ENCODE measurements at regions not wholly inside any gene's neighbourhood (a gene's known extent, or its start where the extent isn't known, plus 50 kb on each side); places are given as distances from the start of the nearest gene placed in this dataset.
"Not testable (repeated sequence)": the region's sequence is repeated elsewhere in the genome, so short reads cannot be mapped to it uniquely, and the experiment has no call there.

DNA sequence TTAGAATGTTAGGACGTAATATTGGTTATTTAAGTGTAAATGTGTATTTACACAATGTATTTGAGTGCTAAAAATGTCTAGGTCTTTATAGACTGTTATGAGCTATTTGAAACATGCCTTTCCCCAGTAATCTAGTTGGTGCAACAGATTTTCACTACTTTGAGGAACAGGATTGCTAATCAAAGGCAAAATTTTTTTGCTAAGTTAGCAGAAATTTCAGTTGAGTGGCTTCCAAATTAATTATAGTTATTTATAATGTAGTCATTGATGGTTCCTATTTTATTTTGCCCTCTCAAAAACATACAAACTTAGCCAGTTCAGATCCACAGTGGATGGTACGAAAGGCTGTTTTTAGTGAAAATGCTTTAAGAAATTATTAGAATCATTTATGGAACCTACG is 78.7 kb upstream of the LYZL2 start:
- TF ChIP-seq, protein P1, sequence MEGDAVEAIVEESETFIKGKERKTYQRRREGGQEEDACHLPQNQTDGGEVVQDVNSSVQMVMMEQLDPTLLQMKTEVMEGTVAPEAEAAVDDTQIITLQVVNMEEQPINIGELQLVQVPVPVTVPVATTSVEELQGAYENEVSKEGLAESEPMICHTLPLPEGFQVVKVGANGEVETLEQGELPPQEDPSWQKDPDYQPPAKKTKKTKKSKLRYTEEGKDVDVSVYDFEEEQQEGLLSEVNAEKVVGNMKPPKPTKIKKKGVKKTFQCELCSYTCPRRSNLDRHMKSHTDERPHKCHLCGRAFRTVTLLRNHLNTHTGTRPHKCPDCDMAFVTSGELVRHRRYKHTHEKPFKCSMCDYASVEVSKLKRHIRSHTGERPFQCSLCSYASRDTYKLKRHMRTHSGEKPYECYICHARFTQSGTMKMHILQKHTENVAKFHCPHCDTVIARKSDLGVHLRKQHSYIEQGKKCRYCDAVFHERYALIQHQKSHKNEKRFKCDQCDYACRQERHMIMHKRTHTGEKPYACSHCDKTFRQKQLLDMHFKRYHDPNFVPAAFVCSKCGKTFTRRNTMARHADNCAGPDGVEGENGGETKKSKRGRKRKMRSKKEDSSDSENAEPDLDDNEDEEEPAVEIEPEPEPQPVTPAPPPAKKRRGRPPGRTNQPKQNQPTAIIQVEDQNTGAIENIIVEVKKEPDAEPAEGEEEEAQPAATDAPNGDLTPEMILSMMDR (IDR thresholded peaks at IDR 0.05), result no peak
- Histone ChIP-seq H3K4me3 (no peak overlapping the region), H3K27me3 (no peaks in the 10 kb centered on the region), H3K9me3 (no peaks in the 10 kb centered on the region), H3K4me1 (no peaks in the 10 kb centered on the region), H3K36me3 (no peaks in the 10 kb centered on the region), H3K27ac (no peak overlapping the region)
- DNase-seq (ENCODE audit: low spot score), result no peak

DNA sequence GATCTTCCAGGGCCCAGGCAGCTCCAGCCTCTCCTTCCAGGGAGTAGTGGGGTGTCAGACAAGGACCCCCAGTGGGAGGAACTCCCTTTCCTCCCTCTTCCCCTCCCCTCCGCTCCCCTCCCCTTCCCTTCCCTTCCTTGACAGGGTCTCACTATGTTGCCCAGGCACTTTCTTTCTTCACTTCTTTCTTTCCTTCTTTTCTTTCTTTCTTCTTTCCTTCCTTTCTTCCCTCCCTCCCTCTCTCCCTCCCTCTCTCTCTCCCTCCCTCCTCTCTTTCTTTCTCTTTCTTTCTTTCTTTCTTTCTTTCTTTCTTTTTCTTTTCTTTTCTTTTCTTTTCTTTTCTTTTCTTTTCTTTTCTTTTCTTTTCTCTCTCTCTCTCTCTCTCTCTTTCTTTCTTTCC is 76.6 kb upstream of the LYZL2 start:
- not testable (repeated sequence) for DNase-seq (ENCODE audit: low spot score); H3K36me3 ChIP-seq

DNA sequence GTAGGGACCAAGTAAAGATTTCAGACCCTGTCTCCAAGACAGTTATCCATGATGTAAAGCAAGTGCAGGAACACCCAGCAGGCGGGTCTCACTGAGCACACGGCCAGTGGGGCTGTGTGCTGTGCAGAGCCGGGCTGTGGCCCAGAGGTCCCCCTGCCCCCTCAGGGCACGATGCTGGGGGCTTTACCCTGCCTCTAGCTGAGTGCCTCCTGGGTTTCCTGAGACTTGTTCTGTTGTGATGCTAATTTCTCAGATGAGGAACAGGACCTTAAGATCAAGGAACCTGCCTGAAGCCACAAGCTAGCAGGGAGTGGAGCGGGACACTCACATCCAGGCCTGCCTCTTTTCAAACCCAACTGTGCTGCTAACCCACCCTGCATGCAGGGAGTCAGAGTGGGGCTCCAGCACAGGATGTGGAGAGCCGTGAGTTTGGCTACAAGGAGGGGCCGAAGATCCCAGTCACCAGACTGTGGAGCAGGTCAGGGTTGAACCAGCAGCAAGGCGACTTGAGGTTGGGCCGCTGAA is 76.1 kb upstream of the LYZL2 start:
- Histone ChIP-seq H3K4me3 (no peak overlapping the region), H3K27me3 (no peaks in the 10 kb centered on the region), H3K4me1 (no peaks in the 10 kb centered on the region), H3K9me3 (no peaks in the 10 kb centered on the region), H3K36me3 (no peaks in the 10 kb centered on the region), H3K27ac (no peak overlapping the region)
- TF ChIP-seq, protein P1 (IDR thresholded peaks at IDR 0.05), result no peak
- DNase-seq (ENCODE audit: low spot score), result no peak

More for the DNA sequence above, 76.6 kb upstream of the LYZL2 start:
- H3K27ac ChIP-seq, H3K27me3 ChIP-seq, H3K4me1 ChIP-seq, H3K4me3 ChIP-seq, H3K9me3 ChIP-seq: not testable (repeated sequence)

DNA sequence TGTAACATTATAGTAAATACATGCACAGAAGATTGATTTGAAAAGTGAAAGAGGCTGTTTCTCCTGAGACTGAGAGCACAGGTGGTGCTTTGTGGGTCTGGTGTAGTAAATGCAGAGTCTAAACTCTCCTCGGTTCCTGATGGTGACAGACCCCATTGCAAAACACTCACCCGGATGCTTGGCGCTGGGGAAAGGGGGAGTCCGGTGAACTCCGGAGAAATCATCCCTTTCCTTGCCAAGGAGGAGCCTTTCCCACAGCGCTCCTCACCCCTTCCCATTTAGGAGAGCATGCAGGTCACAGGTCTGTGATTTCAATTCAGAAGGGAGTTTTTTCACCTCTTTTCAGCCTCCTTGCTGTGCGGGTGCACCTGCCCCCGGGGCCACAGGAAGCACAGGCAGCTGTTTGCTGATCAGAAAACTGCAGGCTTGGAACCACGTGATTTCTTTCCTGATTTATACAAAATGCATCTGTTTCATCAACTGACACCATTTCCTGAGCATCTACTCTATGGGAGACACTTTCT is 75.6 kb upstream of the LYZL2 start:
- H3K36me3 ChIP-seq, result no peaks in the 10 kb centered on the region
- TF ChIP-seq, protein P1 (IDR thresholded peaks at IDR 0.05), result no peak
- no peak overlapping the region for H3K4me3 ChIP-seq
- no peaks in the 10 kb centered on the region for H3K4me1 ChIP-seq
- DNase-seq (ENCODE audit: low spot score), result no peak
- H3K27me3 ChIP-seq, result no peaks in the 10 kb centered on the region
- H3K9me3 ChIP-seq, result no peaks in the 10 kb centered on the region
- no peak overlapping the region for H3K27ac ChIP-seq

DNA sequence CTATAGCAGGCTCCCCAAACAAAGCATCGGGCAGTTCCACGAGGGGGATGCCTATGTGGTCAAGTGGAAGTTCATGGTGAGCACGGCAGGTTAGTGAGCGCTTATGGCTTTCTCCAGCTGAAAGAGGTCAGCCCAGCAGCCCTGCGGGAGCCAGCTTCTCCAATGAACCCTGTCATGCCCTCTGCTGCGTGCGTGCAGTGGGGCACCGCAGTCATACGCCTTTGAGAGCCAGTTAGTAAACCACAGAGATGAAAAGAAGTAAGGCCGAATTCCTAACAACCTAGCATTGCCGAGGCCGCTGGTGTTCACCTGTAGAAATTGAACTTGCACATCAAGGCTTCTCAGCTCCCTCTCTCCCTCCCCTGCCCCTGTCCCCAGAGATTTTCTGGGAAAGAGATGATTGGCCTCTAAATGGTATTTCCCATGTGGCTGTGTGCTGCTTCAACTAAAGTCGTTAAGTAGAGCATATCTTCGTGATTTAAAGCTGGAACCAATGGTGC is 75.1 kb upstream of the LYZL2 start:
- not testable (repeated sequence) for H3K36me3 ChIP-seq; H3K27me3 ChIP-seq; DNase-seq (ENCODE audit: low spot score); H3K4me1 ChIP-seq; H3K9me3 ChIP-seq; H3K4me3 ChIP-seq; H3K27ac ChIP-seq

DNA sequence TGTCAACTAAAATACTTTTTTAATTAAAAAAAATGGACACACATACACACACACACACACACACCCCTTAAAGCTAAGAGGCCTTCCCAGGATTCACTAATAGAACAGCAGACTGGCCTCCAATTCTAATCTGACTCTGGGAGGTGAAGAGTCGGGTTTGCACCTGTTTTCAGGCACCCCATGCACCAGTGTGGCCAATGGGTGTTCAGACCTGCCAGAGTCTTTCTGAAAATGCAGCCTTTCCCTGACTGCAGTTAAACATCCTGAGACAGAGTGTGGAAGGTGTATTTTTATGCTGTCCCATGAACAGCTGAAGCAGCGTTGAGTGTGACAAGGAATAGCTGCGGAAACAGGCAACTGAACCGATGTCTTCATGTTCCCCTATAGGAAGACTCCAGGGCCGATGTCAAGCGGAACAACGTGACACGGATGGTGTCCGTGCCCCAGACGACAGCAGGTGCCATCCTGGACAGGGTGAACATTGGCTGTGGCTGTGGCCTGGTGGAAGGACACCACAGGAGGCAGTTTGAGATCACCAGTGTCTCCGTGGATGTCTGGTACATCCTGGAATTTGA is 74.6 kb upstream of the LYZL2 start:
- Histone ChIP-seq H3K4me3 (no peak overlapping the region), H3K4me1 (no peaks in the 10 kb centered on the region), H3K36me3 (no peaks in the 10 kb centered on the region), H3K9me3 (no peaks in the 10 kb centered on the region), H3K27ac (no peak overlapping the region), H3K27me3 (no peaks in the 10 kb centered on the region)
- TF ChIP-seq, protein P1 (IDR thresholded peaks at IDR 0.05), result no peak
- DNase-seq (ENCODE audit: low spot score), result no peak

DNA sequence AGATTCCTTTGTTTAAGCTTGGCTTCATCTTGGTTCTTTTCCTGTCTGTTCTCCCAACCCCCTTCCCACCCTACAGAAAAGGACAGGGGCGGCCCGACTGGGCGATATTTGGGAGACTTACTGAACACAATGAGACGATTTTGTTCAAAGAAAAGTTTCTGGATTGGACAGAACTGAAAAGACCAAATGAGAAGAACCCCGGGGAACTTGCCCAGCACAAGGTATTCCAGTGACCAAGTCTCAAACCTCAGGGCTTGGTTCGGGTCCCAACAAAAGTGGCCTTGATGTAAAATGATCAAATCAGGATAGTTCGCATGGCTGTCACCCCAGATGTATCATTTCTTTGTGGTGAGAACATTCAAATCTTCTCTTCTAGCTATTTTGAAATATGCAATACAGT is 73.9 kb upstream of the LYZL2 start:
- H3K36me3 ChIP-seq; DNase-seq (ENCODE audit: low spot score); H3K9me3 ChIP-seq; H3K27ac ChIP-seq; H3K4me1 ChIP-seq; H3K4me3 ChIP-seq; H3K27me3 ChIP-seq: not testable (repeated sequence)

All from right atrium auricular region (tissue), 2 donors.